ENCODE measurements at regions not wholly inside any gene's neighbourhood (a gene's known extent, or its start where the extent isn't known, plus 50 kb on each side); places are given as distances from the start of the nearest gene placed in this dataset.

GRCh38 chr16:17925761-17926160 lies 410.8 kb downstream of the NPIPA8 start:
- no peaks in the 10 kb centered on the region for H3K79me2 ChIP-seq (ENCODE audit: control insufficient read depth, insufficient read depth, low read length)
- no peak overlapping the region for H2AFZ ChIP-seq (ENCODE audit: insufficient read depth, low read depth, low read length, poor library complexity, severe bottlenecking)
- no peak overlapping the region for H3K4me3 ChIP-seq (ENCODE audit: control extremely low read depth in 1 of 5, extremely low read depth in 1 of 5, insufficient read depth in 1 of 5, low read depth in 2 of 5, low read length in 4 of 5)
- POLR2A ChIA-PET, result no interaction called here
- 93% methylated on average over 6 of the region's 6 CpGs for WGBS (ENCODE audit: insufficient coverage)
- peaks cover 0 to 3% (median 0%) of the 10 kb centered on the region in 3 donors for H3K9me3 ChIP-seq (ENCODE audit: control extremely low read depth in 1 of 3, control insufficient read depth in 2 of 3, insufficient read depth in 1 of 3, low read length in 2 of 3)
- H4K20me1 ChIP-seq (ENCODE audit: control insufficient read depth, insufficient read depth, low read length, poor library complexity, severe bottlenecking), result no peaks in the 10 kb centered on the region
- H3K27ac ChIP-seq (ENCODE audit: low read length in 2 of 2), result no peak overlapping the region
- no peak for TF ChIP-seq CTCF (IDR thresholded peaks at IDR 0.05)
- no peak for TF ChIP-seq EZH2 (IDR thresholded peaks at IDR 0.05; ENCODE audit: borderline replicate concordance, insufficient read depth, low read depth, low read length, poor library complexity, severe bottlenecking)
- no peak overlapping the region for H3K9ac ChIP-seq (ENCODE audit: low read length)
- H3K27ac Mint-ChIP-seq, result no peak overlapping the region
- H3K4me2 ChIP-seq (replicated peaks; ENCODE audit: low read depth, low read length, poor library complexity, severe bottlenecking), result no peak overlapping the region
- H3K4me1 Mint-ChIP-seq, result no peaks in the 10 kb centered on the region
- H3K36me3 ChIP-seq (replicated peaks in 1 of 2; ENCODE audit: control extremely low read depth in 1 of 2, control insufficient read depth in 1 of 2, extremely low read depth in 1 of 2, insufficient read depth in 2 of 2, low read length in 1 of 2), result no peaks in the 10 kb centered on the region
- DNase-seq (no peak), ATAC-seq (ENCODE audit: low read depth) (no peak)
- CTCF ChIA-PET, result no interaction called here
- H3K27me3 ChIP-seq (replicated peaks in 1 of 4; ENCODE audit: control extremely low read depth in 1 of 4, control insufficient read depth in 3 of 4, insufficient read depth in 4 of 4, low read length in 3 of 4), result no peaks in the 10 kb centered on the region
- H3K27me3 Mint-ChIP-seq, result peaks cover 10% of the 10 kb centered on the region
- no peak overlapping the region for H3K4me3 Mint-ChIP-seq
- H3K9me3 Mint-ChIP-seq (ENCODE audit: insufficient read depth), result peaks cover 4% of the 10 kb centered on the region
- intact Hi-C loops (cut with micrococcal nuclease), result no loop called here
- no peaks in the 10 kb centered on the region for H3K4me1 ChIP-seq (ENCODE audit: control insufficient read depth in 2 of 2, insufficient read depth in 2 of 2, low read length in 2 of 2)

GRCh38 chr16:17921357-17921978 lies 415.1 kb downstream of the NPIPA8 start:
- POLR2A ChIA-PET, result no interaction called here
- no peaks in the 10 kb centered on the region for H3K4me1 ChIP-seq (ENCODE audit: control insufficient read depth in 2 of 2, insufficient read depth in 2 of 2, low read length in 2 of 2)
- H3K9me3 ChIP-seq (ENCODE audit: control extremely low read depth in 1 of 3, control insufficient read depth in 2 of 3, insufficient read depth in 1 of 3, low read length in 2 of 3), result peaks cover 0 to 5% (median 3%) of the 10 kb centered on the region in 3 donors
- no peaks in the 10 kb centered on the region for H4K20me1 ChIP-seq (ENCODE audit: control insufficient read depth, insufficient read depth, low read length, poor library complexity, severe bottlenecking)
- no peak overlapping the region for H3K4me3 Mint-ChIP-seq
- WGBS (ENCODE audit: insufficient coverage), result 77% methylated on average over 2 of the region's 2 CpGs
- H2AFZ ChIP-seq (ENCODE audit: insufficient read depth, low read depth, low read length, poor library complexity, severe bottlenecking), result no peak overlapping the region
- no peak overlapping the region for H3K27ac ChIP-seq (ENCODE audit: low read length in 2 of 2)
- H3K27ac Mint-ChIP-seq, result no peak overlapping the region
- no peaks in the 10 kb centered on the region for H3K27me3 ChIP-seq (replicated peaks in 1 of 4; ENCODE audit: control extremely low read depth in 1 of 4, control insufficient read depth in 3 of 4, insufficient read depth in 4 of 4, low read length in 3 of 4)
- intact Hi-C loops (cut with micrococcal nuclease), result no loop called here
- peak; percentile 58 for DNase-seq
- no peak overlapping the region for H3K4me2 ChIP-seq (replicated peaks; ENCODE audit: low read depth, low read length, poor library complexity, severe bottlenecking)
- no peaks in the 10 kb centered on the region for H3K36me3 ChIP-seq (replicated peaks in 1 of 2; ENCODE audit: control extremely low read depth in 1 of 2, control insufficient read depth in 1 of 2, extremely low read depth in 1 of 2, insufficient read depth in 2 of 2, low read length in 1 of 2)
- no peaks in the 10 kb centered on the region for H3K79me2 ChIP-seq (ENCODE audit: control insufficient read depth, insufficient read depth, low read length)
- CTCF ChIA-PET, result interaction anchor here (0.6 to 0.7 kb wide), 2 partner anchors 18 to 29 kb away, joined by 3 to 4 read pairs; no protein-coding TSS in a partner anchor
- H3K9me3 Mint-ChIP-seq (ENCODE audit: insufficient read depth), result peaks cover 8% of the 10 kb centered on the region
- no peak overlapping the region for H3K9ac ChIP-seq (ENCODE audit: low read length)
- H3K4me3 ChIP-seq (ENCODE audit: control extremely low read depth in 1 of 5, extremely low read depth in 1 of 5, insufficient read depth in 1 of 5, low read depth in 2 of 5, low read length in 4 of 5), result no peak overlapping the region
- ATAC-seq (ENCODE audit: low read depth), result peak; percentile 33
- TF ChIP-seq CTCF (IDR thresholded peaks at IDR 0.05) (peak; percentile 70), EZH2 (IDR thresholded peaks at IDR 0.05; ENCODE audit: borderline replicate concordance, insufficient read depth, low read depth, low read length, poor library complexity, severe bottlenecking) (no peak)
- H3K4me1 Mint-ChIP-seq, result no peaks in the 10 kb centered on the region
- H3K27me3 Mint-ChIP-seq, result peaks cover 14% of the 10 kb centered on the region

Measured in B cell (primary cell).